ENCODE measurements at regions not wholly inside any gene's neighbourhood (a gene's known extent, or its start where the extent isn't known, plus 50 kb on each side); places are given as distances from the start of the nearest gene placed in this dataset.

DNA sequence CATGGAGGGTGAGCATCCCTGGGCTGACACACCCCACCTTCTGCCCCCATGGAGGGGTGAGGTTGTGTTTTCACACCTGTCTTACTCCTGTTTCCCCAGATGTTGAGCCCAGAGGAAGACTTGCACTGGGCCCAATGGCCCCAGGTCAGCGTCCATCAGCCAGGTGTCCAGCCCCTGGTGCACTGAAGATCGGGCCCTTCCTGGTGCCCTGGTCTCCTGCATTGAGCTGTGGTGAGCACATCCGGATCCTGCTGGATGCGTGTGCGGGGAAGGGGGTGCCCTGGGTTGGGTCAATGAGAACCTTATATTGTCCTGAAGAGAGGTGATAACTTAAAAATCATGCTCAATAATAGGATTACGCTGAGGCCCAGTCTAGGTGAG lies 227.3 kb downstream of the SNRPN start:
- Histone ChIP-seq H3K4me1 (ENCODE audit: control insufficient read depth in 2 of 2, insufficient read depth in 2 of 2, low read length in 2 of 2) (no peaks in the 10 kb centered on the region), H3K36me3 (ENCODE audit: control insufficient read depth in 2 of 3, insufficient read depth in 3 of 3, low read length in 3 of 3) (no peaks in the 10 kb centered on the region), H3K27me3 (ENCODE audit: control insufficient read depth in 2 of 2, insufficient read depth in 2 of 2, low read length in 2 of 2) (no peaks in the 10 kb centered on the region), H3K27ac (ENCODE audit: low read depth, low read length) (no peak overlapping the region), H3K9me3 (ENCODE audit: control insufficient read depth in 2 of 3, low read length in 3 of 3) (peaks cover 0 to 78% (median 0%) of the 10 kb centered on the region in 3 experiments), H3K4me3 (ENCODE audit: low read length) (no peak overlapping the region)
- ChIA-PET POLR2A (no interaction called here), CTCF (no interaction called here)
- intact Hi-C loops (cut with micrococcal nuclease): no loop called here
- H3K27me3 Mint-ChIP-seq: no peaks in the 10 kb centered on the region
- no peak overlapping the region for H3K27ac Mint-ChIP-seq
- no peak for DNase-seq
- peaks cover 0 to 50% (median 22%) of the 10 kb centered on the region in 11 donors for H3K9me3 Mint-ChIP-seq
- no peaks in the 10 kb centered on the region for H3K36me3 Mint-ChIP-seq
- no peak for ATAC-seq
- H3K4me1 Mint-ChIP-seq: no peaks in the 10 kb centered on the region
- no peak overlapping the region for H3K4me3 Mint-ChIP-seq

DNA sequence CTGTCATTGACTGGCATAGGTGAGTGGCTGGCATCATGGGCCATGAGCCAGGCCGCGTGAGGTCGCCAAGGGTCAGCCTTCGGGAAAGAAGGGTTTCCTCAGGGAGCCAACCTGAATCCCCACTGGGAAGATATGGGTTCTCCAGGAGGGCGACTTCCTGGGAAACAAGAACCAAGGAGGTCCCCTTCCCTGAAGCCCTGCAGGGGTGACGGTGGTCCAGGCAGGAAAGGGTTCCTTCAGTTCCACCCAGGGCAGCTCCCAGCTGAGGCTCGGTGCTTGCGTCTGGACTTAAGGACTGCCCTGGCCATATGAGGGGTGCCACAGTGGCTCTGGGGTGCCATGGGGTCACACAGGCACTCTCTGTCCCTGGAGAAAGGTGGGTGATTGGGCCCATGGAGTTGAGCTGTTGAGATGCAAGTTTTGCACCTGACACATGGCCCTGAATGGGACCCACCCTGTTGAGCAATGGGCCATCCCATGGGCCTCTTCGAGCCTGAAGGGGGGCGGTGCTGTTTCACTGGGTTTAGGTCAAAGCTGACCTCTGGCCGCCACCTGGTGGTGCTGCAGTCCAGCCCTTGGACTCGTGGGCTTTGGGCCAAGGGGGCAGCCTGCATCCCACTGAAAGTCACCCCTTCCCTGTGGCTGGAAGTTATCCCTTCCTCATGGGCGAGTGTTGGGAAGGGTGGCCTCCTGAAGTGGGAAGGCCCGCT lies 228.1 kb downstream of the SNRPN start:
- peak in 1 of 9 donors; percentile 13 for DNase-seq
- Histone ChIP-seq H3K36me3 (ENCODE audit: control insufficient read depth in 2 of 3, insufficient read depth in 3 of 3, low read length in 3 of 3) (no peaks in the 10 kb centered on the region), H3K4me3 (ENCODE audit: low read length) (no peak overlapping the region), H3K27ac (ENCODE audit: low read depth, low read length) (no peak overlapping the region), H3K9me3 (ENCODE audit: control insufficient read depth in 2 of 3, low read length in 3 of 3) (peaks cover 0 to 72% (median 0%) of the 10 kb centered on the region in 3 experiments), H3K27me3 (ENCODE audit: control insufficient read depth in 2 of 2, insufficient read depth in 2 of 2, low read length in 2 of 2) (no peaks in the 10 kb centered on the region), H3K4me1 (ENCODE audit: control insufficient read depth in 2 of 2, insufficient read depth in 2 of 2, low read length in 2 of 2) (no peaks in the 10 kb centered on the region)
- Mint-ChIP-seq H3K36me3 (no peaks in the 10 kb centered on the region), H3K9me3 (peaks cover 0 to 48% (median 22%) of the 10 kb centered on the region in 11 donors), H3K4me1 (no peaks in the 10 kb centered on the region), H3K4me3 (no peak overlapping the region), H3K27me3 (no peaks in the 10 kb centered on the region), H3K27ac (no peak overlapping the region)
- no peak for ATAC-seq
- ChIA-PET POLR2A (no interaction called here), CTCF (no interaction called here)
- intact Hi-C loops (cut with micrococcal nuclease): no loop called here

DNA sequence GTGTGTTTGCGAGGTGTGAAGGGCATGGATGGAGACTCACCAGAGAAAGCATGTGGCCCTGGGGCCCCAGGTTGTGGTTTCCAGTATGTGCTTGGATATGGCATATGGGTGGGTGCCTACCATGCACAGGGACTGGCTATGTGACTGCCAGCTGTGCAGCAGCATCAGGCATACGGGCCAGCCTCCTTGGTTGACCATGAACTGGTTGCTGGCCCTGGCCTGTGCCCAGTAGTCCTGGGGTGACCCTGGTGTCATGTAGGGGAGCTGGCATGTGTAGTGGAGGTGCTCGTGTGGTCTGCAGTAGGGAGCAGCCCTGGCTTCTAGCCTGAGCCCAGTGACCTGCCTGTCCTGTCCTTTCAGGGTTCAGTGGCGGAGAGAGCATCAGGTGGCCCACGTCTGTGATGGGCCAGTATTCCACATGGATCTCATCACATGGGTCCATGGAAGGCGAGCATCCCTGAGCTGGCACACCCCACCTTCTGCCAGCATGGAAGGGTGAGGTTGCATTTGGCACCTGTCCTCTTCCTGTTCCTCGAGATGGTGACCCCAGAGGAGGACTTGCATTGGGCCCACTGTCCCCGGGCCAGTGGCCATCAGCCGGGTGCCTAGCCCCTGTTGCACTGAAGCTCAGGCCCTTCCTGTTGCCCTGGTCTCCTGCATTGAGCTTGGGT lies 228.9 kb downstream of the SNRPN start:
- Histone ChIP-seq H3K9me3 (ENCODE audit: control insufficient read depth in 2 of 3, low read length in 3 of 3) (peaks cover 0 to 73% (median 0%) of the 10 kb centered on the region in 3 experiments), H3K4me3 (ENCODE audit: low read length) (no peak overlapping the region), H3K27ac (ENCODE audit: low read depth, low read length) (no peak overlapping the region), H3K27me3 (ENCODE audit: control insufficient read depth in 2 of 2, insufficient read depth in 2 of 2, low read length in 2 of 2) (no peaks in the 10 kb centered on the region), H3K36me3 (ENCODE audit: control insufficient read depth in 2 of 3, insufficient read depth in 3 of 3, low read length in 3 of 3) (no peaks in the 10 kb centered on the region), H3K4me1 (ENCODE audit: control insufficient read depth in 2 of 2, insufficient read depth in 2 of 2, low read length in 2 of 2) (no peaks in the 10 kb centered on the region)
- ATAC-seq (no peak), DNase-seq (peak in 2 of 9 donors; percentile 2 to 4)
- no peaks in the 10 kb centered on the region for H3K4me1 Mint-ChIP-seq
- no peaks in the 10 kb centered on the region for H3K36me3 Mint-ChIP-seq
- H3K4me3 Mint-ChIP-seq: no peak overlapping the region
- H3K27me3 Mint-ChIP-seq: no peaks in the 10 kb centered on the region
- H3K9me3 Mint-ChIP-seq: peaks cover 0 to 50% (median 22%) of the 10 kb centered on the region in 11 donors
- H3K27ac Mint-ChIP-seq: no peak overlapping the region
- CTCF ChIA-PET: no interaction called here
- POLR2A ChIA-PET: no interaction called here
- intact Hi-C loops (cut with micrococcal nuclease): no loop called here

GRCh38 chr15:25184356-25185155 lies 229.8 kb downstream of the SNRPN start:
- H3K27me3 ChIP-seq (ENCODE audit: control insufficient read depth in 2 of 2, insufficient read depth in 2 of 2, low read length in 2 of 2): no peaks in the 10 kb centered on the region
- intact Hi-C loops (cut with micrococcal nuclease): no loop called here
- Mint-ChIP-seq H3K9me3 (peaks cover 0 to 55% (median 19%) of the 10 kb centered on the region in 11 donors), H3K4me1 (no peaks in the 10 kb centered on the region), H3K27ac (no peak overlapping the region), H3K27me3 (no peaks in the 10 kb centered on the region), H3K36me3 (no peaks in the 10 kb centered on the region), H3K4me3 (no peak overlapping the region)
- no peak overlapping the region for H3K4me3 ChIP-seq (ENCODE audit: low read length)
- peaks cover 0 to 69% (median 0%) of the 10 kb centered on the region in 3 experiments for H3K9me3 ChIP-seq (ENCODE audit: control insufficient read depth in 2 of 3, low read length in 3 of 3)
- no peaks in the 10 kb centered on the region for H3K36me3 ChIP-seq (ENCODE audit: control insufficient read depth in 2 of 3, insufficient read depth in 3 of 3, low read length in 3 of 3)
- DNase-seq (no peak), ATAC-seq (no peak)
- ChIA-PET POLR2A (no interaction called here), CTCF (no interaction called here)
- H3K27ac ChIP-seq (ENCODE audit: low read depth, low read length): no peak overlapping the region
- H3K4me1 ChIP-seq (ENCODE audit: control insufficient read depth in 2 of 2, insufficient read depth in 2 of 2, low read length in 2 of 2): no peaks in the 10 kb centered on the region

DNA sequence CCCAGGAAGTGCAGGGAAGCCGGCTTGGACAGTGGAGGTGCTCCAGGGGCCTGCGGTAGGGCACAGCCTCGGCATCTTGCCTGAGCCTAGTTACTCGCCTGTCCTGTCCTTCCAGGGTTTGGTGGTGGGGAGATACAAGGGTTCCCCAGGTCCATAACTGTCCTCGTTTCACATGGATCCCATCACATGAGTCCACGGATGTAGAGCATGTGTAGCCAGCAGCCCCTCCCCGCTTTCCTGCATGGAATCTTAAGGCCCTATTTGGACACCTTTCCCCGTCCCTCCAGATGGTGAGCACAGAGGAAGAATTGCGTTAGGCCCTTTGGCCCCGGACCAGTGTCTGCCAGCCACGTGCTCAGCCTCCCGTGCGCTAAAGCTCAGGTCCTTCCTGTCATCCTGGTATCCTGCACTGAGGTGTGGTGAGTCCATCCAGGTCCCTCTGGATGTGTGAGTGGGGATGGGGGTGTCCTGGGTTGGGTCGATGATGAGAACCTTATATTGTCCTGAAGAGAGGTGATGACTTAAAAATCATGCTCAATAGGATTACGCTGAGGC lies 230.4 kb downstream of the SNRPN start:
- intact Hi-C loops (cut with micrococcal nuclease): no loop called here
- Mint-ChIP-seq H3K4me1 (no peaks in the 10 kb centered on the region), H3K9me3 (peaks cover 0 to 58% (median 19%) of the 10 kb centered on the region in 11 donors), H3K36me3 (no peaks in the 10 kb centered on the region), H3K27me3 (no peaks in the 10 kb centered on the region), H3K27ac (no peak overlapping the region), H3K4me3 (no peak overlapping the region)
- Histone ChIP-seq H3K27ac (ENCODE audit: low read depth, low read length) (no peak overlapping the region), H3K4me1 (ENCODE audit: control insufficient read depth in 2 of 2, insufficient read depth in 2 of 2, low read length in 2 of 2) (no peaks in the 10 kb centered on the region), H3K36me3 (ENCODE audit: control insufficient read depth in 2 of 3, insufficient read depth in 3 of 3, low read length in 3 of 3) (no peaks in the 10 kb centered on the region), H3K4me3 (ENCODE audit: low read length) (no peak overlapping the region), H3K27me3 (ENCODE audit: control insufficient read depth in 2 of 2, insufficient read depth in 2 of 2, low read length in 2 of 2) (no peaks in the 10 kb centered on the region), H3K9me3 (ENCODE audit: control insufficient read depth in 2 of 3, low read length in 3 of 3) (peaks cover 0 to 69% (median 0%) of the 10 kb centered on the region in 3 experiments)
- ChIA-PET POLR2A (no interaction called here), CTCF (no interaction called here)
- no peak for DNase-seq
- ATAC-seq: no peak

GRCh38 chr15:25185791-25186190 lies 231.0 kb downstream of the SNRPN start:
- H3K27ac ChIP-seq (ENCODE audit: low read depth, low read length): no peak overlapping the region
- H3K9me3 ChIP-seq (ENCODE audit: control insufficient read depth in 2 of 3, low read length in 3 of 3): peaks cover 0 to 73% (median 0%) of the 10 kb centered on the region in 3 experiments
- DNase-seq (no peak), ATAC-seq (no peak)
- Mint-ChIP-seq H3K4me3 (no peak overlapping the region), H3K27ac (no peak overlapping the region), H3K36me3 (no peaks in the 10 kb centered on the region), H3K4me1 (no peaks in the 10 kb centered on the region), H3K27me3 (no peaks in the 10 kb centered on the region), H3K9me3 (peaks cover 0 to 58% (median 19%) of the 10 kb centered on the region in 11 donors)
- no peaks in the 10 kb centered on the region for H3K27me3 ChIP-seq (ENCODE audit: control insufficient read depth in 2 of 2, insufficient read depth in 2 of 2, low read length in 2 of 2)
- CTCF ChIA-PET: no interaction called here
- POLR2A ChIA-PET: no interaction called here
- no peaks in the 10 kb centered on the region for H3K36me3 ChIP-seq (ENCODE audit: control insufficient read depth in 2 of 3, insufficient read depth in 3 of 3, low read length in 3 of 3)
- intact Hi-C loops (cut with micrococcal nuclease): no loop called here
- H3K4me3 ChIP-seq (ENCODE audit: low read length): no peak overlapping the region
- H3K4me1 ChIP-seq (ENCODE audit: control insufficient read depth in 2 of 2, insufficient read depth in 2 of 2, low read length in 2 of 2): no peaks in the 10 kb centered on the region

Data from naive thymus-derived CD4-positive, alpha-beta T cell (primary cell).